ENCODE measurements at regions not wholly inside any gene's neighbourhood (a gene's known extent, or its start where the extent isn't known, plus 50 kb on each side); places are given as distances from the start of the nearest gene placed in this dataset.

GRCh38 chr13:100880166-100880565, 205.6 kb upstream of the TMTC4 start:
- Histone ChIP-seq H2AFZ (ENCODE audit: low read depth, low read length, poor library complexity, severe bottlenecking) (no peak overlapping the region), H3K36me3 (ENCODE audit: control insufficient read depth in 1 of 2, insufficient read depth in 2 of 2, low read length in 2 of 2) (no peaks in the 10 kb centered on the region), H3K27ac (ENCODE audit: low read depth, low read length) (no peak overlapping the region), H3K9me3 (ENCODE audit: control insufficient read depth in 1 of 2, insufficient read depth in 1 of 2, low read depth in 1 of 2, low read length in 2 of 2) (0 out of 4 replicates have a peak, but pooled peaks cover 0 to 3% of the 10 kb centered on the region in 2 experiments), H3K9ac (ENCODE audit: low read length) (no peak overlapping the region), H3K79me2 (ENCODE audit: insufficient read depth, low read length) (no peaks in the 10 kb centered on the region), H3K4me2 (ENCODE audit: low read length) (no peak overlapping the region), H4K20me1 (ENCODE audit: insufficient read depth) (no peaks in the 10 kb centered on the region), H3K4me3 (replicated peaks in 1 of 2; ENCODE audit: low read depth in 1 of 2, low read length in 2 of 2) (no peak overlapping the region), H3K9me2 (ENCODE audit: insufficient read depth) (no peaks in the 10 kb centered on the region), H3K4me1 (ENCODE audit: control insufficient read depth in 1 of 2, insufficient read depth in 2 of 2, low read length in 2 of 2) (no peaks in the 10 kb centered on the region), H3K27me3 (ENCODE audit: insufficient read depth, low read length) (peaks cover 14% of the 10 kb centered on the region; the same call in 1 of the 2 replicates)
- intact Hi-C loops (cut with micrococcal nuclease), result no loop called here
- no peak for TF ChIP-seq EZH2phosphoT487 (IDR thresholded peaks at IDR 0.05; ENCODE audit: borderline replicate concordance)
- TF ChIP-seq ZNF274 (IDR thresholded peaks at IDR 0.05; ENCODE audit: low read depth, low read length), result no peak
- TF ChIP-seq CEBPB (IDR thresholded peaks at IDR 0.05; ENCODE audit: low read depth), result no peak
- no peak for TF ChIP-seq TCF7L2 (IDR thresholded peaks at IDR 0.05; ENCODE audit: borderline replicate concordance, extremely low read depth, insufficient read depth, insufficient read length)
- TF ChIP-seq REST (IDR thresholded peaks at IDR 0.05; ENCODE audit: low read depth), result no peak
- no peak for TF ChIP-seq SP1 (IDR thresholded peaks at IDR 0.05; ENCODE audit: low read depth)
- no peak for TF ChIP-seq RAD21 (IDR thresholded peaks at IDR 0.05; ENCODE audit: low read depth)
- TF ChIP-seq SRF (IDR thresholded peaks at IDR 0.05; ENCODE audit: low read depth), result no peak
- TF ChIP-seq SIN3A (IDR thresholded peaks at IDR 0.05; ENCODE audit: low read depth), result no peak
- TF ChIP-seq ATF3 (IDR thresholded peaks at IDR 0.05), result no peak
- TF ChIP-seq EGR1 (IDR thresholded peaks at IDR 0.05; ENCODE audit: low read depth), result no peak
- no peak for TF ChIP-seq POLR2AphosphoS5 (IDR thresholded peaks at IDR 0.05; ENCODE audit: low read depth, low read length)
- TF ChIP-seq POLR2A (IDR thresholded peaks at IDR 0.05; ENCODE audit: borderline replicate concordance, extremely low read depth, insufficient read depth, insufficient read length), result no peak
- TF ChIP-seq, protein P1, sequence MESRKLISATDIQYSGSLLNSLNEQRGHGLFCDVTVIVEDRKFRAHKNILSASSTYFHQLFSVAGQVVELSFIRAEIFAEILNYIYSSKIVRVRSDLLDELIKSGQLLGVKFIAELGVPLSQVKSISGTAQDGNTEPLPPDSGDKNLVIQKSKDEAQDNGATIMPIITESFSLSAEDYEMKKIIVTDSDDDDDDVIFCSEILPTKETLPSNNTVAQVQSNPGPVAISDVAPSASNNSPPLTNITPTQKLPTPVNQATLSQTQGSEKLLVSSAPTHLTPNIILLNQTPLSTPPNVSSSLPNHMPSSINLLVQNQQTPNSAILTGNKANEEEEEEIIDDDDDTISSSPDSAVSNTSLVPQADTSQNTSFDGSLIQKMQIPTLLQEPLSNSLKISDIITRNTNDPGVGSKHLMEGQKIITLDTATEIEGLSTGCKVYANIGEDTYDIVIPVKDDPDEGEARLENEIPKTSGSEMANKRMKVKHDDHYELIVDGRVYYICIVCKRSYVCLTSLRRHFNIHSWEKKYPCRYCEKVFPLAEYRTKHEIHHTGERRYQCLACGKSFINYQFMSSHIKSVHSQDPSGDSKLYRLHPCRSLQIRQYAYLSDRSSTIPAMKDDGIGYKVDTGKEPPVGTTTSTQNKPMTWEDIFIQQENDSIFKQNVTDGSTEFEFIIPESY (IDR thresholded peaks at IDR 0.05; ENCODE audit: extremely low read depth, insufficient replicate concordance, low read length), result no peak
- TF ChIP-seq EZH2 (IDR thresholded peaks at IDR 0.05), result no peak
- TF ChIP-seq CBX3 (IDR thresholded peaks at IDR 0.05; ENCODE audit: low read depth), result no peak
- no peak for TF ChIP-seq ZFX (IDR thresholded peaks at IDR 0.05)
- TF ChIP-seq CTCF (IDR thresholded peaks at IDR 0.05 in 2 of 3, conservative IDR thresholded peaks at IDR 0.05 in 1 of 3; ENCODE audit: borderline replicate concordance in 1 of 3, insufficient read depth in 1 of 3, low read depth in 2 of 3, low read length in 2 of 3), result no peak
- no peak for DNase-seq (ENCODE audit: low read depth, low spot score)
- no peak for ATAC-seq
- RAD21 ChIA-PET (ENCODE audit: low non-redundant PET in 1 of 2, low total read pairs in 2 of 2, uncharacterized antibody in 2 of 2, unreplicated experiment in 2 of 2), result no interaction called here
- CTCF ChIA-PET, result no interaction called here
- no TSS peak for BruUV-seq (replicated peaks)
- POLR2A ChIA-PET, result no interaction called here

All from HCT116 (cell line).